Urinary bladder (tissue), 3 donors: ENCODE measurements at regions not wholly inside any gene's neighbourhood (a gene's known extent, or its start where the extent isn't known, plus 50 kb on each side); places are given as distances from the start of the nearest gene placed in this dataset.
A peak's percentile ranks its signal among the peaks of the same experiment; 100 is the strongest.
"Not testable (repeated sequence)": the region's sequence is repeated elsewhere in the genome, so short reads cannot be mapped to it uniquely, and the experiment has no call there.

Source experiments
- DNase-seq: peaks from one replicate; pipeline ENCODE4 v3.0.0-alpha.2; 2015; ENCODE audit errors: extremely low spot score
- H3K27ac ChIP-seq: one replicate; pipeline ENCODE4 v1.5.1; 2013; ENCODE audit warnings: low read depth, mild to moderate bottlenecking, moderate library complexity
- H3K36me3 ChIP-seq: one replicate; pipeline ENCODE4 v1.6.1; 2013; ENCODE audit warnings: mild to moderate bottlenecking, moderate library complexity; ENCODE audit not compliant: insufficient read depth
- H3K4me1 ChIP-seq: one replicate; pipeline ENCODE4 v1.6.1; 2013; ENCODE audit warnings: mild to moderate bottlenecking, moderate library complexity; ENCODE audit not compliant: insufficient read depth
- H3K4me3 ChIP-seq: one replicate; pipeline ENCODE4 v1.5.1; 2013; ENCODE audit warnings: low read depth, low read length
- WGBS: extraction: QIAGEN DNeasy Blood & Tissue Kit; methylation state at CpG from one replicate; pipeline ENCODE4 v1.1.7; 2013; 5-methylcytosine and 5-hydroxymethylcytosine counted together
- donor health status: healthy with polysubstance abuse.
- donor health status: healthy.

DNA sequence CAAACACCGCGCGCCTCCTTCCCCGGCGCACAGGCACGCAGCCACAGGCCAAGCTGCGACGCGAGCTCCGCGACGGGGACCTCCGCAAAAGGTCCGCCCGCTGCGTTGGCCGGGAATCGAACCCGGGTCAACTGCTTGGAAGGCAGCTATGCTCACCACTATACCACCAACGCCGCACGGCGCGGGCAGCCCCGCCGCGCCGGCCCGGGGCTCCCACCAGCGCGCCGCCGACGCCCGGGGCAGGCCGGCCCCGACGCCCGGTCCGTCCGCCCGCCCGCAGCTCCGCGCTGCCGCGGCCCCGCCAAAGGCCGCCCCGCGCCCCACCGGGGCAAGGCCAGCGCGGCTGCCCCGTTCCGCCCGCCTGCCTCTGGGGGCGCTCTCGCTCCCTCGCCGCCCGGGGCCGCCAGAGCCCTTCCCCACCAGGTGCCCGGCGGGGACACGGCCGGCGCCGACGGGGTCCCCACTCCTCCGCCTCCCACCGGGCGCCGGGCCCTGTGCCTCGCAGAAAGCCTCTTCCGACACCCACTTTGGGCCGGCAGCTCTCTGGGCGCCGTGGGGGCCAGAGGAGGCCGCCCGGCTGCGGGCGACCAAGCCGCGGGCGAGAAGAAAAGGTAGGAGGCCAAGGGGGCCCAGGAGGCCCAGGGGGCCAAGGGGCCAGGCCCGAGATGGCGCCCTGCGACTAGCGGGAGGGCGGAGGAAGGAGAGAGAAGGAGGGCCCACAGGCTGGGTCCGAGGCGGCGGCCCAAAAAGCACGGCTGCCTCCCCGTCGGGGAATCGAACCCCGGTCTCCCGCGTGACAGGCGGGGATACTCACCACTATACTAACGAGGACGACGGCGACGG is 50.2 kb upstream of the FCGR2A start:
- H3K4me3 ChIP-seq, H3K36me3 ChIP-seq, H3K27ac ChIP-seq, DNase-seq, H3K4me1 ChIP-seq: not testable (repeated sequence)
- WGBS, result no CpG with 5 or more reads among the region's 107 CpGs

DNA sequence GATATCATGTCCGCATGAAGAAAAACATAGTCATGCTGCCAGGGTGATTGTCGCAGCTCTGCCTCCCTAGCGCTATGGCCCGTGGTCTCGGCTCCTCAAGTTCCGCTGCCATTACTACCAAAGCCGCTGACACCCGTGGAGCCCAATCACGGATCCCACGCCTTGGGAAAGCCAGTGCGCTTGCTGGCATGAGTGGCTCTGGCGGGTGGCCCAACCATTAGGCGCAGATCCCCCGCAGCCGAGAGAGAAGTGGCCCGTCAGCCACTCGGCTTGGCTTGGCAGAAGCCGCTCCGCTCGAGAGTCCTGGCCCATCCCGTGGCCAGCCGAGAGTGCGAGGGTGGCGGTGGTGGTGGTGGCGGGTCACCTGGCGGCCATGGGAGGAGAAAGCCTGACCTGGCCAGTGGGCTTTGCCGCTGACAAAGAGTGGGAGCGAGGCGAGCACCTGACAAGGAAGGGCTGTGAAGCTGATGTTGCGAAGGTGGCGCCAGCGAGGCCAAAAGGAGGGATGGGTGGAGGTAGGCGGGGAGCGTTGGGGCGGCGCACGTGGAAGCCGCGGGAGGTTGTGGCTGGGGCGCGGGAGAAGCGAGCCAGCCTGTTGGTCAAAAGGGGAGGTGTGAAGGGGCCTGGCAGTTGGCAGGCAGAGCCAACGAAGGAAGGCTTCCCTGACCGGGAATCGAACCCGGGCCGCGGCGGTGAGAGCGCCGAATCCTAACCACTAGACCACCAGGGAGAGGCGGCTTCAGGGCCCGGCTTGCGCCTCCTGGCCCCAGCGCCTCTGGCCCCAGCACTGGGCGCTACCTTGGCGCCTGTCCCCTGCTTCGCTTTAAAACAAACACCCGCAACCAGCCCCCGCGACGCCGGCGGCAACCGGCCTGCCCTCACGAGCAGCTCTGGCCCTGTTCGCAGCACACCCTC is 51.0 kb upstream of the FCGR2A start:
- WGBS, result 57% methylated on average over 12 of the region's 67 CpGs
- not testable (repeated sequence) for H3K4me1 ChIP-seq, H3K27ac ChIP-seq, H3K4me3 ChIP-seq, DNase-seq, H3K36me3 ChIP-seq

DNA sequence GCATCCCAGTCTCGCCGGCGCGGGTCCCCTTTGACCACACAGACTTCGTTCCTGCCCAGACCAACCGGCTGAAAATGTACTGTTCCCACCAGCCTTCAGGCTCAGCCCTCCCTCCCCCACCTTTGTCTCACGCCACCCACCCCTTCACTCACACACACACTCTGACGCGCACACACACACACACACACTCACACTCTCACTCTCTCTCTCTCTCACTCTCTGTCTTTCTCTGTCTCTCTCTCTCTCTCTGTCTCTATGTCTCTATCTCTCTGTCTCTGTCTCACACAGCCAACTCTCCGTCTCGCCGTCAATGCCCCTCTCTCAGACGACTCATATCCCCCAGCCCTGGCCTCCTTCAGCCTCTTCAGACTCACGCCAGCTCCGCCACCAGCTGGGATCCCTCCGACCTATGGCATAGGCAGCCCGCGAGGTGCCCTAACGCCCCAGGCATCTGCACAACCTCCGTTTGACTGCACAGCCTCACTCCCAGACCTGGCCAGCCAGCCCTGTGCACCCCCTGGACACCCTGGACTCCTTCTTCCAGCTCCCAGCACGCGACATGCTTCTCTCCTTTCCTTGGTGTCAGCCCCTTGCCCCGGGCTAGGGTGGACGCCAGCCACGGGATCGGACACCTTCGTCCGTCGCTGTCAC is 53.4 kb upstream of the FCGR2A start:
- not testable (repeated sequence) for DNase-seq, H3K4me1 ChIP-seq, H3K27ac ChIP-seq, H3K36me3 ChIP-seq, H3K4me3 ChIP-seq
- WGBS, result no CpG with 5 or more reads among the region's 29 CpGs

DNA sequence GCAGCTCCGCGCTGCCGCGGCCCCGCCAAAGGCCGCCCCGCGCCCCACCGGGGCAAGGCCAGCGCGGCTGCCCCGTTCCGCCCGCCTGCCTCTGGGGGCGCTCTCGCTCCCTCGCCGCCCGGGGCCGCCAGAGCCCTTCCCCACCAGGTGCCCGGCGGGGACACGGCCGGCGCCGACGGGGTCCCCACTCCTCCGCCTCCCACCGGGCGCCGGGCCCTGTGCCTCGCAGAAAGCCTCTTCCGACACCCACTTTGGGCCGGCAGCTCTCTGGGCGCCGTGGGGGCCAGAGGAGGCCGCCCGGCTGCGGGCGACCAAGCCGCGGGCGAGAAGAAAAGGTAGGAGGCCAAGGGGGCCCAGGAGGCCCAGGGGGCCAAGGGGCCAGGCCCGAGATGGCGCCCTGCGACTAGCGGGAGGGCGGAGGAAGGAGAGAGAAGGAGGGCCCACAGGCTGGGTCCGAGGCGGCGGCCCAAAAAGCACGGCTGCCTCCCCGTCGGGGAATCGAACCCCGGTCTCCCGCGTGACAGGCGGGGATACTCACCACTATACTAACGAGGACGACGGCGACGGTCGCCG is 57.4 kb upstream of the FCGR2A start:
- H3K27ac ChIP-seq, DNase-seq, H3K4me1 ChIP-seq, H3K36me3 ChIP-seq, H3K4me3 ChIP-seq: not testable (repeated sequence)
- WGBS, result no CpG with 5 or more reads among the region's 66 CpGs

DNA sequence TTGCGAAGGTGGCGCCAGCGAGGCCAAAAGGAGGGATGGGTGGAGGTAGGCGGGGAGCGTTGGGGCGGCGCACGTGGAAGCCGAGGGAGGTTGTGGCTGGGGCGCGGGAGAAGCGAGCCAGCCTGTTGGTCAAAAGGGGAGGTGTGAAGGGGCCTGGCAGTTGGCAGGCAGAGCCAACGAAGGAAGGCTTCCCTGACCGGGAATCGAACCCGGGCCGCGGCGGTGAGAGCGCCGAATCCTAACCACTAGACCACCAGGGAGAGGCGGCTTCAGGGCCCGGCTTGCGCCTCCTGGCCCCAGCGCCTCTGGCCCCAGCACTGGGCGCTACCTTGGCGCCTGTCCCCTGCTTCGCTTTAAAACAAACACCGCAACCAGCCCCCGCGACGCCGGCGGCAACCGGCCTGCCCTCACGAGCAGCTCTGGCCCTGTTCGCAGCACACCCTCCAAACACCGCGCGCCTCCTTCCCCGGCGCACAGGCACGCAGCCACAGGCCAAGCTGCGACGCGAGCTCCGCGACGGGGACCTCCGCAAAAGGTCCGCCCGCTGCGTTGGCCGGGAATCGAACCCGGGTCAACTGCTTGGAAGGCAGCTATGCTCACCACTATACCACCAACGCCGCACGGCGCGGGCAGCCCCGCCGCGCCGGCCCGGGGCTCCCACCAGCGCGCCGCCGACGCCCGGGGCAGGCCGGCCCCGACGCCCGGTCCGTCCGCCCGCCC is 58.1 kb upstream of the FCGR2A start:
- not testable (repeated sequence) for H3K4me1 ChIP-seq, H3K27ac ChIP-seq, DNase-seq, H3K4me3 ChIP-seq, H3K36me3 ChIP-seq
- WGBS, result no CpG with 5 or more reads among the region's 79 CpGs

DNA sequence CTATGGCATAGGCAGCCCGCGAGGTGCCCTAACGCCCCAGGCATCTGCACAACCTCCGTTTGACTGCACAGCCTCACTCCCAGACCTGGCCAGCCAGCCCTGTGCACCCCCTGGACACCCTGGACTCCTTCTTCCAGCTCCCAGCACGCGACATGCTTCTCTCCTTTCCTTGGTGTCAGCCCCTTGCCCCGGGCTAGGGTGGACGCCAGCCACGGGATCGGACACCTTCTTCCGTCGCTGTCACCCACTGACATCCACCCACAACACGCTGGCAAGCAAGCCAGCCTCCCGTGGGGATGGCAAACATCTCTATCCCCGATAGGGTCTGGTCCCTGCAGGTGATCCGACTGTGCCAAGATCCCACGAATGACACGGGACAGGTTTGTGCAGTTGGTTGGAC is 60.5 kb upstream of the FCGR2A start:
- WGBS, result 75% methylated on average over 11 of the region's 18 CpGs

DNA sequence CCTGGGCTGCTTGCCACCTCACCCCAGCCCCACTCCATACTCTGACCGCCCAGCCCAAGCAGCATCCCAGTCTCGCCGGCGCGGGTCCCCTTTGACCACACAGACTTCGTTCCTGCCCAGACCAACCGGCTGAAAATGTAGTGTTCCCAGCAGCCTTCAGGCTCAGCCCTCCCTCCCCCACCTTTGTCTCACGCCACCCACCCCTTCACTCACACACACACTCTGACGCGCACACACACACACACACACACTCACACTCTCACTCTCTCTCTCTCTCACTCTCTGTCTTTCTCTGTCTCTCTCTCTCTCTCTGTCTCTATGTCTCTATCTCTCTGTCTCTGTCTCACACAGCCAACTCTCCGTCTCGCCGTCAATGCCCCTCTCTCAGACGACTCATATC is 61.0 kb upstream of the FCGR2A start:
- WGBS, result 65% methylated on average over 3 of the region's 14 CpGs
- H3K27ac ChIP-seq, H3K4me1 ChIP-seq: not testable (repeated sequence)

More for the DNA sequence above, 60.5 kb upstream of the FCGR2A start:
- H3K27ac ChIP-seq, H3K36me3 ChIP-seq, H3K4me3 ChIP-seq, DNase-seq, H3K4me1 ChIP-seq: not testable (repeated sequence)

DNA sequence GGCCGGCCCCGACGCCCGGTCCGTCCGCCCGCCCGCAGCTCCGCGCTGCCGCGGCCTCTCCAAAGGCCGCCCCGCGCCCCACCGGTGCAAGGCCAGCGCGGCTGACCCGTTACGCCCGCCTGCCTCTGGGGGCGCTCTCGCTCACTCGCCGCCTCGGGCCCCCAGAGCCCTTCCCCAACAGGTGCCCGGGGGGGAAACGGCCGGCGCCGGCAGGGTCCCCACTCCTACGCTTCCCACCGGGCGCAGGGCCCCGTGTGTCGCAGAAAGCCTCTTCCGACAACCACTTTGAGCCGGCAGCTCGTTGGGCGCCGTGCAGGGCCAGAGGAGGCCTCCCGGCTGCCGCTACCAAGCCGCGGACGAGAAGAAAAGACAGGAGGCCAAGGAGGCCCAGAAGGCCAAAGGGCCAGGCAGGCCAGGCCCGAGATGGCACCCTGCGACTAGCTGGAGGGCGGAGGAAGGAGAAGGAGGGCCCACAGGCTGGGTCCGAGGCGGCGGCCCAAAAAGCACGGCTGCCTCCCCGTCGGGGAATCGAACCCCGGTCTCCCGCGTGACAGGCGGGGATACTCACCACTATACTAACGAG is 64.9 kb upstream of the FCGR2A start:
- H3K27ac ChIP-seq, result no peak overlapping the region
- H3K36me3 ChIP-seq, result no peaks in the 10 kb centered on the region
- peaks cover 2% of the 10 kb centered on the region for H3K4me1 ChIP-seq
- no peak for DNase-seq
- WGBS, result under 1% methylated on average over 46 of the region's 61 CpGs
- H3K4me3 ChIP-seq, result peak overlapping the region; percentile 44

More for the DNA sequence above, 61.0 kb upstream of the FCGR2A start:
- not testable (repeated sequence) for H3K4me3 ChIP-seq, H3K36me3 ChIP-seq, DNase-seq

DNA sequence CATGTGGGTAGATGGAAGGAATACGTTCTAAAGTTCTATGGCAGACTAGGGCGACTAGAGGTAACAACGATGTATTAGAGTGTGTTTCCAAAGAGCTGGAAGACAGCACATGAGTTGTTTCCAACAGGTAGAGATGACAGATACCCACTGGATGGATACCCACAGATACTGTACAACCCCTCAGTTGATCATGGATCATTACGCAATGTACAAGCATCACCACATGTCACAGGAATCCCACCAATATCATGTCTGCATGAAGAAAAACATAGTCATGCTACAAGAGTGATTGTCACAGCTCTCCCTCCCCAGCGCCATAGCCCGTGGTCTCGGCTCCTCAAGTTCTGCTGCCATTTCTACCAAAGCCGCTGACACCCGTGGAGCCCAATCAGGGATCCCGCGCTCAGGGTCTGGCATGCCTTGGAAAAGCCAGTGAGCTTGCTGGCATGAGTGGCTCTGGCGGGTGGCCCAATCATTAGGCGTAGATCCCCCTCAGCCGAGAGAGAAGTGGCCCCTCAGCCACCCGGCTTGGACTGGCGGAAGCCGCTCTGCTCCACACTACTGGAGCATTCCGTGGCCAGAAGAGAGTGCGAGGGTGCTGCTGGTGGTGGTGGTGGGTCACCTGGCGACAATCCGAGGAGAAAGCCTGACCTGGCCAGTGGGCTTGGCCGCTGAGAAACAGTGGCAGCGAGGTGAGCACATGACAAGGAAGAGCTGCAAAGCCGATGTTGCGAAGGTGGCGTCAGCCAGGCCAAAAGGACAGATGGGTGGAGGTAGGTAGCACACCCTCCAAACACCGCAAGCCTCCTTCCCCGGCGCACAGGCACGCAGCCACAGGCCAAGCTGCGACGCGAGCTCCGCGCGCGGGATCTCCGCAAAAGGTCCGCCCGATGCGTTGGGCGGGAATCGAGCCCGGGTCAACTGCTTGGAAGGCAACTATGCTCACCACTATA is 65.7 kb upstream of the FCGR2A start:
- Histone ChIP-seq H3K4me1 (peaks cover 2% of the 10 kb centered on the region), H3K4me3 (peak overlapping the region; percentile 44), H3K27ac (no peak overlapping the region), H3K36me3 (no peaks in the 10 kb centered on the region)
- 19% methylated on average over 44 of the region's 44 CpGs for WGBS
- DNase-seq, result no peak

DNA sequence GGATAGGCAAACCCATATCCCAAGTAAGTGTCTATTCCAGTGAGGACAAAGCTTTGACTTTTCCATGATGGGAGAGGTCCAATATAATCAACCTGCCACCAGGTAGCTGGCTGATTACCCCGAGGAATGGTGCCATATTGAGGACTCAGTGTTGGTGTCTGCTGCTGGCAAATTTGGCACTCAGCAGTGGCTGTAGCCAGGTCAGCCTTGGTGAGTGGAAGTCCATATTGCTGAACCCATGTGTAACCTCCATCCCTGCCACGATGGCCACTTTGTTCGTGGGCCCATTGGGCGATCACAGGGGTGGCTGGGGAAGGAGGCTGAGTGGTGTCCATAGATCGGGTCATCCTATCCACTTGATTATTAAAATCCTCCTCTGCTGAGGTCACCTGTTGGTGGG is 65.5 kb upstream of the CFAP126 start:
- 84% methylated on average over 5 of the region's 5 CpGs for WGBS
- not testable (repeated sequence) for H3K4me3 ChIP-seq, H3K4me1 ChIP-seq, H3K36me3 ChIP-seq, H3K27ac ChIP-seq, DNase-seq

DNA sequence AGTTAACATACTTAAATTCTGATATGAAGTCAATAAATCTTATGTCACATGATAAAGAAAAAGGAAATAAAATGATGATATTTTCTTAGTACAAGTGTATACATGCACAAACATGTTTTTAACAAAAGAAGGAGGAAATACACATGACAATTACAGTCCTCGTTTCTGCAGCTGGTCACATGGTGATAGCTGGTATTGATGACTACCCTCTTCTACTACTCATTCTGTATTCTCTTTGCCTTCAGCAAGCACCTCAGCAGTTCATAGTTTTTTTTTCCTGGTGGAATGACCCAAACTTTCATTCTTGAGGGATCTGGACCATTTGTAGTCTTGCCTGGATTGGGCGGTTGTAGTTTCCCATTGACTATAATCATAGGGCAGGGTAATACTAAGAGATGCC is 64.4 kb upstream of the CFAP126 start:
- whole genome bisulfite sequencing, result 81% methylated on average over 2 of the region's 2 CpGs
- no peaks in the 10 kb centered on the region for H3K36me3 ChIP-seq
- no peak overlapping the region for H3K4me3 ChIP-seq
- no peak for DNase-seq
- no peaks in the 10 kb centered on the region for H3K4me1 ChIP-seq
- no peak overlapping the region for H3K27ac ChIP-seq
